ENCODE measurements at regions not wholly inside any gene's neighbourhood (a gene's known extent, or its start where the extent isn't known, plus 50 kb on each side); places are given as distances from the start of the nearest gene placed in this dataset.

- no peaks in the 10 kb centered on the region for H4K20me1 ChIP-seq (ENCODE audit: control insufficient read depth, insufficient read depth)
- no peaks in the 10 kb centered on the region for H3K36me3 ChIP-seq (ENCODE audit: control insufficient read depth in 2 of 2, insufficient read depth in 2 of 2, low read length in 1 of 2)
- ATAC-seq: peak; percentile 67
- in situ Hi-C loops (cut with MboI) (no loop called here), intact Hi-C loops (cut with micrococcal nuclease; ENCODE audit: unreplicated experiment) (loop anchor here (1.0 to 5.0 kb wide), 4 partner anchors 253 to 813 kb away; no protein-coding TSS in a partner anchor)
- peak; percentile 66 for FAIRE-seq
- ChIA-PET CTCF (interaction anchor here (1.0 to 9.4 kb wide), 2 partner anchors 317 to 813 kb away, joined by 3 to 109 read pairs; no protein-coding TSS in a partner anchor), RAD21 (ENCODE audit: unreplicated experiment) (interaction anchor here (0.8 to 2.0 kb wide), 4 partner anchors 316 to 814 kb away, joined by 3 to 7 read pairs (median 5); no protein-coding TSS in a partner anchor), POLR2A (no interaction called here), SMC1A (ENCODE audit: uncharacterized antibody, unreplicated experiment) (interaction anchor here (0.7 to 1.9 kb wide), 3 partner anchors 31 to 320 kb away, joined by 4 to 5 read pairs (median 5); no protein-coding TSS in a partner anchor)
- H3K4me3 ChIP-seq: no peak overlapping the region
- DNase-seq (ENCODE audit: low read depth, low spot score): peak; percentile 7
- H3K9ac ChIP-seq (ENCODE audit: control insufficient read depth, insufficient read depth, low read length): no peak overlapping the region
- H2AFZ ChIP-seq (ENCODE audit: control insufficient read depth, low read depth, low read length): no peak overlapping the region
- 6% methylated on average over 4 of the region's 4 CpGs for WGBS (ENCODE audit: insufficient coverage, insufficient replicate concordance, low lambda C conversion rate, missing lambda C conversion rate)
- no peak overlapping the region for H3K27ac ChIP-seq (ENCODE audit: control insufficient read depth, insufficient read depth)
- no peaks in the 10 kb centered on the region; the same call in 1 of the 3 replicates for H3K9me3 ChIP-seq (replicated peaks; ENCODE audit: control insufficient read depth, insufficient read depth, low read length)
- no peaks in the 10 kb centered on the region for H3K79me2 ChIP-seq (ENCODE audit: control insufficient read depth, insufficient read depth, low read length)
- BruUV-seq (replicated peaks): no TSS peak
- no peak overlapping the region for H3K4me2 ChIP-seq (ENCODE audit: control insufficient read depth, insufficient read depth)
- no peaks in the 10 kb centered on the region for H3K4me1 ChIP-seq (ENCODE audit: control insufficient read depth, insufficient read depth, low read length)
- no peaks in the 10 kb centered on the region for H3K27me3 ChIP-seq (replicated peaks in 1 of 2; ENCODE audit: control insufficient read depth in 2 of 2, insufficient read depth in 2 of 2, low read length in 1 of 2)
- TF ChIP-seq CEBPZ (IDR thresholded peaks at IDR 0.05; ENCODE audit: low read depth, low read length) (no peak), EP300 (IDR thresholded peaks at IDR 0.05; ENCODE audit: borderline replicate concordance in 1 of 2, control insufficient read depth in 1 of 2, low read depth in 2 of 2, low read length in 2 of 2) (no peak), NFYB (IDR thresholded peaks at IDR 0.05; ENCODE audit: insufficient read depth, low read depth, low read length) (no peak), ZNF592 (IDR thresholded peaks at IDR 0.05) (no peak), E4F1 (IDR thresholded peaks at IDR 0.05; ENCODE audit: borderline replicate concordance, partially characterized antibody) (no peak), SIX5 (IDR thresholded peaks at IDR 0.05; ENCODE audit: low read depth, low read length, severe bottlenecking) (no peak), ATF2 (IDR thresholded peaks at IDR 0.05; ENCODE audit: low read length) (no peak), POLR2AphosphoS5 (IDR thresholded peaks at IDR 0.05; ENCODE audit: low read length) (no peak), RAD21 (IDR thresholded peaks at IDR 0.05; ENCODE audit: insufficient read depth, low read depth, low read length) (peak; percentile 46), FOXK2 (IDR thresholded peaks at IDR 0.05) (no peak)
Observed at GRCh38 chr10:57338823-57339558, 928.7 kb downstream of the IPMK start.

All from GM12878 (cell line).